ENCODE measurements at regions not wholly inside any gene's neighbourhood (a gene's known extent, or its start where the extent isn't known, plus 50 kb on each side); places are given as distances from the start of the nearest gene placed in this dataset.

GRCh38 chr4:135250040-135250439 is 1048.5 kb upstream of the PABPC4L start:
- no peak overlapping the region for H3K27ac ChIP-seq (replicated peaks in 1 of 4)
- intact Hi-C loops (cut with DNase I), result no loop called here
- no peaks in the 10 kb centered on the region for H3K27me3 ChIP-seq
- no peaks in the 10 kb centered on the region for H3K36me3 ChIP-seq
- no peak overlapping the region for H3K4me3 ChIP-seq
- WGBS, result 64% methylated on average over 1 of the region's 1 CpG
- H3K4me1 ChIP-seq, result no peaks in the 10 kb centered on the region
- H3K9me3 ChIP-seq, result no peaks in the 10 kb centered on the region
- no peak for TF ChIP-seq POLR2A (IDR thresholded peaks at IDR 0.05; ENCODE audit: low read depth)
- TF ChIP-seq EP300 (IDR thresholded peaks at IDR 0.05), result no peak
- TF ChIP-seq, protein P1, sequence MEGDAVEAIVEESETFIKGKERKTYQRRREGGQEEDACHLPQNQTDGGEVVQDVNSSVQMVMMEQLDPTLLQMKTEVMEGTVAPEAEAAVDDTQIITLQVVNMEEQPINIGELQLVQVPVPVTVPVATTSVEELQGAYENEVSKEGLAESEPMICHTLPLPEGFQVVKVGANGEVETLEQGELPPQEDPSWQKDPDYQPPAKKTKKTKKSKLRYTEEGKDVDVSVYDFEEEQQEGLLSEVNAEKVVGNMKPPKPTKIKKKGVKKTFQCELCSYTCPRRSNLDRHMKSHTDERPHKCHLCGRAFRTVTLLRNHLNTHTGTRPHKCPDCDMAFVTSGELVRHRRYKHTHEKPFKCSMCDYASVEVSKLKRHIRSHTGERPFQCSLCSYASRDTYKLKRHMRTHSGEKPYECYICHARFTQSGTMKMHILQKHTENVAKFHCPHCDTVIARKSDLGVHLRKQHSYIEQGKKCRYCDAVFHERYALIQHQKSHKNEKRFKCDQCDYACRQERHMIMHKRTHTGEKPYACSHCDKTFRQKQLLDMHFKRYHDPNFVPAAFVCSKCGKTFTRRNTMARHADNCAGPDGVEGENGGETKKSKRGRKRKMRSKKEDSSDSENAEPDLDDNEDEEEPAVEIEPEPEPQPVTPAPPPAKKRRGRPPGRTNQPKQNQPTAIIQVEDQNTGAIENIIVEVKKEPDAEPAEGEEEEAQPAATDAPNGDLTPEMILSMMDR (IDR thresholded peaks at IDR 0.05), result no peak
- no peak for TF ChIP-seq POLR2AphosphoS5 (IDR thresholded peaks at IDR 0.05)
- DNase-seq (ENCODE audit: extremely low spot score), result no peak

DNA sequence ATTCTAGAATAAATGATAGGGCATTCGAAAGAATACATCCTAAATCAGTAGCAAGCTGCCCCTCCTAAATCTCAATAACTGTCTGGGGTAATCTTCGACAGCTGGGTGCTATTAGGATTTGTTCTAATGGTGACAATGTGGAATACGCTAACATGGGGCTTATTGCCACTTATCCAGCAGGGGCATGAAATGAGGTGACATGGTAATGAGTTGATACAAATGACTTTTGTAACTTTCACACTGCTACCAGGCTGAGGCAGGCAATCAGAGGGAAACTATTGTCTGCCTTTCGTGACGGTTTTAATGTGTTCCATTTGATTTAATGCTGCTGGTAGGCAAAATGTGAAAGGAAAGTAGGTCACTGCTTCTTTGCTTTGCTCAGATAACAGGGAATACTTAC is 1047.4 kb upstream of the PABPC4L start:
- intact Hi-C loops (cut with DNase I), result no loop called here
- H3K4me1 ChIP-seq, result no peaks in the 10 kb centered on the region
- no peak for DNase-seq (ENCODE audit: extremely low spot score)
- H3K9me3 ChIP-seq, result no peaks in the 10 kb centered on the region
- H3K27me3 ChIP-seq, result no peaks in the 10 kb centered on the region
- no peaks in the 10 kb centered on the region for H3K36me3 ChIP-seq
- TF ChIP-seq POLR2AphosphoS5 (IDR thresholded peaks at IDR 0.05) (no peak), EP300 (IDR thresholded peaks at IDR 0.05) (no peak), POLR2A (IDR thresholded peaks at IDR 0.05; ENCODE audit: low read depth) (no peak)
- TF ChIP-seq, protein P1 (IDR thresholded peaks at IDR 0.05), result no peak
- H3K4me3 ChIP-seq, result no peak overlapping the region
- no peak overlapping the region for H3K27ac ChIP-seq (replicated peaks in 1 of 4)
- WGBS, result 81% methylated on average over 5 of the region's 5 CpGs

GRCh38 chr4:135244696-135245095 is 1043.1 kb upstream of the PABPC4L start:
- Histone ChIP-seq H3K4me3 (no peak overlapping the region), H3K36me3 (no peaks in the 10 kb centered on the region), H3K4me1 (no peaks in the 10 kb centered on the region), H3K27ac (replicated peaks in 1 of 4) (no peak overlapping the region), H3K27me3 (no peaks in the 10 kb centered on the region), H3K9me3 (no peaks in the 10 kb centered on the region)
- intact Hi-C loops (cut with DNase I), result no loop called here
- no peak for DNase-seq (ENCODE audit: extremely low spot score)
- TF ChIP-seq POLR2A (IDR thresholded peaks at IDR 0.05; ENCODE audit: low read depth), result no peak
- no peak for TF ChIP-seq EP300 (IDR thresholded peaks at IDR 0.05)
- TF ChIP-seq, protein P1 (IDR thresholded peaks at IDR 0.05), result no peak
- no peak for TF ChIP-seq POLR2AphosphoS5 (IDR thresholded peaks at IDR 0.05)
- 61% methylated on average over 2 of the region's 2 CpGs for WGBS

DNA sequence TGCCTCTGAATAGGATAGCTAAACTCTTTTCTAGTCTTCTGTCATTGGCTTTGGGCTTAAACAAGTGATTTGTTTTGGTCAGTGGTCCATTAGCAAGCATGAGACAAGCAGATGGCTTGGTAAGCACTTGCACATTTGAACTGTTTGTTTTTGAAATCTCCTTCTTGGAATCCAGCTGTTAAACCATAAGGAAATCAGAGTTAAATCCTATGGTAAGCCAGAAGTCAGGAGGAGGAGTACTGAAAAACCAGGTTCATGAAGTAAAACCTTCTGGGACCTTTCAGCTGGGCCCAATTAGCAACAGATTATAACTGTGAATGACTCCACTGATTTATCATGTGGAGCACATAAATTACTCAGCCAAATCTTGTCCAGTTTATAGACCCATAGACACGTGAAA is 1042.5 kb upstream of the PABPC4L start:
- Histone ChIP-seq H3K36me3 (no peaks in the 10 kb centered on the region), H3K9me3 (no peaks in the 10 kb centered on the region), H3K4me3 (no peak overlapping the region), H3K27ac (replicated peaks in 1 of 4) (no peak overlapping the region), H3K27me3 (no peaks in the 10 kb centered on the region), H3K4me1 (no peaks in the 10 kb centered on the region)
- TF ChIP-seq POLR2AphosphoS5 (IDR thresholded peaks at IDR 0.05), result no peak
- TF ChIP-seq POLR2A (IDR thresholded peaks at IDR 0.05; ENCODE audit: low read depth), result no peak
- TF ChIP-seq EP300 (IDR thresholded peaks at IDR 0.05), result no peak
- TF ChIP-seq, protein P1 (IDR thresholded peaks at IDR 0.05), result no peak
- no peak for DNase-seq (ENCODE audit: extremely low spot score)
- intact Hi-C loops (cut with DNase I), result no loop called here
- 52% methylated on average over 1 of the region's 1 CpG for WGBS

DNA sequence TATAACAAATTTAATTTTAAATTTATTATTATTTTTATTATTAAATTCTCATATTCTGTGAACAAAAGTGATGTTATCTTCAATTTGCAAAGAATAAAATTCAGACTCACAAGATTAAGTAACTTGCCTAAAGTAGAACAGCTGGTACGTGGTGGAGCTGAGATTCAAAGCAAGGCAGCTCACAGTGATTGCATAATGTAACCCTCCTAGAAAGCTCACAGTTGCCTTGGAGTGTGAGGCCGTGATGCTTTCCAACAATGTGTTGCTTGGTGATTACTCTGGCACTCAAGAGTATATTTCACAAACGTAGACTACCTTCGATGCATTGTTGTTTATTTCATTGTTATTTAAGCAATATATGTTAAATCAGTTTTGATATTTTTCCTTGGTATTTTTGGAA is 1039.2 kb upstream of the PABPC4L start:
- H3K4me3 ChIP-seq, result no peak overlapping the region
- H3K4me1 ChIP-seq, result no peaks in the 10 kb centered on the region
- H3K9me3 ChIP-seq, result no peaks in the 10 kb centered on the region
- no peaks in the 10 kb centered on the region for H3K27me3 ChIP-seq
- TF ChIP-seq POLR2A (IDR thresholded peaks at IDR 0.05; ENCODE audit: low read depth) (no peak), POLR2AphosphoS5 (IDR thresholded peaks at IDR 0.05) (no peak), EP300 (IDR thresholded peaks at IDR 0.05) (no peak)
- TF ChIP-seq, protein P1 (IDR thresholded peaks at IDR 0.05), result no peak
- DNase-seq (ENCODE audit: extremely low spot score), result no peak
- WGBS, result 73% methylated on average over 4 of the region's 4 CpGs
- no peak overlapping the region for H3K27ac ChIP-seq (replicated peaks in 1 of 4)
- no peaks in the 10 kb centered on the region for H3K36me3 ChIP-seq
- intact Hi-C loops (cut with DNase I), result no loop called here
